Stimulated activated CD4-positive, alpha-beta T cell treated with anti-CD3 and anti-CD28 coated beads, Interleukin-4, amount 100 ng/mL, for 48 hours (primary cell): ENCODE measurements at regions not wholly inside any gene's neighbourhood (a gene's known extent, or its start where the extent isn't known, plus 50 kb on each side); places are given as distances from the start of the nearest gene placed in this dataset.
"Not testable (repeated sequence)": the region's sequence is repeated elsewhere in the genome, so short reads cannot be mapped to it uniquely, and the experiment has no call there.

Experiments used
- DNase-seq, 2 donors: peaks; one replicate each; pipeline ENCODE4 v3.0.0-alpha.2; 2020; ENCODE audit warnings: low read depth in 2 of 2

- not testable (repeated sequence) for DNase-seq
These were observed 1146.2 kb upstream of the SEMA6A start for GRCh38 chr5:117720784-117721183.

GRCh38 chr5:117719413-117719812 lies 1144.8 kb upstream of the SEMA6A start:
- no peak for DNase-seq

DNA sequence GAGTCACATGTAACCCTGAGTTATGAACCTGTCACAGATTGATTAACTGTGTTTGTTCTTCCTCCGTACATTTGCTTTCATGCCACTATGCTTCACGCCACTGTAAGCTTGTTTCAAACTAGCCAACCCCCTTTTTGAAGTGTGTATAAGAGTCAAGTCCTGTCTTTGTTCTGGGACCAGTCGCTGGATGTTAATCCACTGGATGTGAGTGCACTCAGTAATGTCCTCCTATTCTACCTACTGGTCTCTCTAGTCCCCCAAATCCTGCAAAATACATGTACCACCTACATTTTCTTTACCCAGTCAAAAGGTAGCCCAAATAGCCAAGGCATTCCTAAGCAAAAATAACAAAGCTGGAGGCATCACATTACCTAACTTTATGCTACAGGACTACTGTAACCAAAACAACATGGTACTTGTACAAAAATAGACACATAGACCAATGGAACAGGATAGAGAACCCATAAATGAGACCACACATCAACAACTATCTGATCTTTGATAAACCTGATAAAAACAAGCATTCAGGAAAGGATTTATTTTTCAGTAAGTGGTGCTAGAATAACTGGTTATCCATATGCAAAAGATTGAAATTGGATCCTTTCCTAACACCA lies 1139.1 kb upstream of the SEMA6A start:
- DNase-seq: no peak

- no peak for DNase-seq
These were observed 1126.4 kb upstream of the SEMA6A start for GRCh38 chr5:117701062-117701461.

GRCh38 chr5:117692606-117693005 lies 1118.0 kb upstream of the SEMA6A start:
- no peak for DNase-seq

DNA sequence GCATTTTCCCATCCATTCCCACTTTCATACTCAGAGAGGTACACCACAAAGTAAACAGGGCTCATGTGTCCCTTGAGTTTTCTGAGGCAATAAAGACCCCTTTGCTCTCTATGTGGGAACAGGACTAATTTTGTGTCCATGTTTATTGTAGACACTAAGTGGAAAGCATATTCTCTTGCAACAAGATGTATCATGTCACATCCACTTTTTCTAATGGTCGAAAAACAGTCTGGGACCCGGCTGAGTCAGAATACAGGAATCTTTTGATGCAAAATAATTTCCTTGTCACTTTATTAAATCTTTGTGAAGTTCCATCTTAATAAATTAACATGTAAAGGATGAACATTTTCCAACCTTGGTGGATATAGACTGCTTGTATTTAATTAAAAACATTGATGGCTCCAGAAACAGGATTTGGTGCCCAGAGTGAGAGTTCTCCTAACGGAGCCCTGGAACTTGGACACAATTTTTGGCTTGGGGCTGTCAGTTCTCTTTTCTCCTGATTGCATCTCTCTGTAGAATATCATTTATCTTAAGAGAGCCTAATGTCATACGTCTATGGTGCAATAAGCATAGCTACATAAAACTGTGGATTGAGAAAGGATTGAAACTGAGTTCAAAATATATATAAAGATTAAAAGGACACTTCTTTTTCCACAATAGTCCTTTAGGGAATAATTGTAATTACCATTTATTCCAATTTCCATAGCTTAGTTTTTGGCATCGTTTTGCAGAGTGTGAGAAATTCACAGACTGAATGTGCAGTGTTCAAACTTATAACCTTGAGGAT lies 1116.7 kb upstream of the SEMA6A start:
- DNase-seq: no peak

- DNase-seq: no peak
These were observed 1116.0 kb upstream of the SEMA6A start for GRCh38 chr5:117690612-117691011.

DNA sequence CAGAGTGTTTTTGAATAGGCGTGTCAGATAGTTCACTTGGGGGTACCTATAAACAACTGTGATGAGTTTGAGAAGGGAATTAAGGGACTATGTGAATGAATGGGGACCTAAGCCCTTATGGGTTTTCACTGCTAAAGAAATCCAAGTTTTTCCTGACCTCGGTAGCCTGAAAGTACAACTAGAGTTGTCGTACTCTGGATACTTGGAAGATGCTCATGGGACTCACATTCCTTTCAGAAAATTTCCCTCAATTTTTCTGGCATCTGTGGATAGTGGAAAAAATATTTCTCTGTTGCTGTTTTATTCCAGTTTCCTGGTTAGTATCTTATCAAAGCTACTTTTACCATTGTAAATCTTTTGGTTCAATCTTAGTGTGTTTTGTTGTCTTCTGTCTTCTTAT lies 1112.3 kb upstream of the SEMA6A start:
- no peak for DNase-seq

GRCh38 chr5:117682416-117682815 lies 1107.8 kb upstream of the SEMA6A start:
- DNase-seq: no peak

GRCh38 chr5:117681431-117682254 lies 1107.0 kb upstream of the SEMA6A start:
- DNase-seq: no peak

DNA sequence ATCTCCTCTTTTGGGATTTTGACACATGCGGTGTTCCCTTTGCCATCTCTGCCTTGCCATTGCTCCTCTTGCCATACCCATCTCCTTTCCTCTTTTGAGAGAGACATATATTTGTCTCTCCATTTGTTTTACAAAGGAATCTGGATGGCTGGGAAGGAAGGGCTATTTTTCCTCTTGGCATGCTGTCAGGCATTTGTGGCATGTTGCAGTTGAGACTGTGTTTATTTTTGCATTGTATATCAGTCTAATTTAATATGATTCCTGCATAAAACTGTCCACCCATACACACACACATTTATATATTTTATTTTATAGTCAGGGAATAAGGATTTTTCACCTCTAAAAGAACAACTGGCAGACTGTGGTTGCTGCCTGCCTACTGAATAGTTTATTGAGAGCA lies 1105.8 kb upstream of the SEMA6A start:
- DNase-seq: no peak

DNA sequence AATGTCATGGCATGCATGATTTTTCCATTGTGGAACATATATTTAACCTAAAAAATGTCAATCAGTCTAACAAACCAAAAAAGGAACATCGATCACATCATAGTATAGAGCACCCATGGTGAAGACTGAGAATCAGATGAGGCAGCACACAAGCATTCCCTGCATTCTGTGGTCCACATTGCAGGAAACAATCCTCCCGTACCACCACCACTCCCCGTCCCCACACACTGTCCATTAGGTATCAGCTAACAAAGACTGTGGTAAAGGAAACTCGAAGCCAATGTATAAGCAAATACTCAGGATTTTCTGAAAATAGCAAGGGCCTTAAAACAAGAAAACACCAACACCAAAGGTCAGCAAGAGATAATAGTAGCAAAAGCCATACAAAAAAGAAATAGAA lies 1104.4 kb upstream of the SEMA6A start:
- no peak for DNase-seq

DNA sequence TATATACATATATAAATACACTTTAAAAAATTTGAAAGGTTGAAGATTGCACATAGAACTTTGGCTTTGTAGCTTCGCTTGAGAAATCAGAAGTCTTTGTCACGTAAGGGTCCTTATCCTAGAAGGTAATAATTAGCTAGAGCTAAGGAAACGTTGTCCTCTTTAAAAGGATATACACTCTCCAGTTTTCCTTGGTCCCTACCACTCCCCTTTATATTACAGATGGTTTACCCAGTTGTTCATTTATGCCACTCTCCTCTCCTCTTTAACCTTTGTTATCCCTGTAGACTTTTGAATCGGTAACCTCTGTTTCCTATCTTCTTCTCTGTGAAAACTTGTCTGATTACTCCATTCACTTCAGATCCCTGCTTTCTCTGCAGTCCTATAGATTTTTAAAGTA lies 1101.0 kb upstream of the SEMA6A start:
- DNase-seq: no peak

DNA sequence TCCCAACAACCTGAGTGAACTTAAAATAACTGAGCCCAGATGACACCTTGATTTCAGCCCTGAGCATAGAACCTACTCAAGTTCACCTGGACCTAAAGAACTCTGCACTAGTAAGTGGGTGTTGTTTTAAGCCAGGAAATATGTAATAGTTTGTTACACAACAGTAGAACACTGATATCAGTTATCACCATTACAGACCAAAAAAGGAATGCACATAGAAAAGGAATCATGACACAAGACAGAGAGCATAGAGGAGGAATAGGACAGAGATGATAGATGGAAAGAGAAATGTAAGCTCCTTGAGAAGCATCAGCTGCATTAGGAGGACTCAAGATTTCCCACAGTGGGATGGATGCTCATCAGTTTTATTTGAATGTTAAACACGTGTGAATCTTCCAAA lies 1096.9 kb upstream of the SEMA6A start:
- no peak for DNase-seq

GRCh38 chr5:117667105-117667504 lies 1092.5 kb upstream of the SEMA6A start:
- DNase-seq: no peak

GRCh38 chr5:117665121-117665520 lies 1090.5 kb upstream of the SEMA6A start:
- DNase-seq: no peak

- DNase-seq: no peak
These were observed 1087.7 kb upstream of the SEMA6A start for GRCh38 chr5:117662361-117662760.

GRCh38 chr5:117657541-117657940 lies 1082.9 kb upstream of the SEMA6A start:
- DNase-seq: no peak

GRCh38 chr5:117652958-117653280 lies 1078.3 kb upstream of the SEMA6A start:
- no peak for DNase-seq

DNA sequence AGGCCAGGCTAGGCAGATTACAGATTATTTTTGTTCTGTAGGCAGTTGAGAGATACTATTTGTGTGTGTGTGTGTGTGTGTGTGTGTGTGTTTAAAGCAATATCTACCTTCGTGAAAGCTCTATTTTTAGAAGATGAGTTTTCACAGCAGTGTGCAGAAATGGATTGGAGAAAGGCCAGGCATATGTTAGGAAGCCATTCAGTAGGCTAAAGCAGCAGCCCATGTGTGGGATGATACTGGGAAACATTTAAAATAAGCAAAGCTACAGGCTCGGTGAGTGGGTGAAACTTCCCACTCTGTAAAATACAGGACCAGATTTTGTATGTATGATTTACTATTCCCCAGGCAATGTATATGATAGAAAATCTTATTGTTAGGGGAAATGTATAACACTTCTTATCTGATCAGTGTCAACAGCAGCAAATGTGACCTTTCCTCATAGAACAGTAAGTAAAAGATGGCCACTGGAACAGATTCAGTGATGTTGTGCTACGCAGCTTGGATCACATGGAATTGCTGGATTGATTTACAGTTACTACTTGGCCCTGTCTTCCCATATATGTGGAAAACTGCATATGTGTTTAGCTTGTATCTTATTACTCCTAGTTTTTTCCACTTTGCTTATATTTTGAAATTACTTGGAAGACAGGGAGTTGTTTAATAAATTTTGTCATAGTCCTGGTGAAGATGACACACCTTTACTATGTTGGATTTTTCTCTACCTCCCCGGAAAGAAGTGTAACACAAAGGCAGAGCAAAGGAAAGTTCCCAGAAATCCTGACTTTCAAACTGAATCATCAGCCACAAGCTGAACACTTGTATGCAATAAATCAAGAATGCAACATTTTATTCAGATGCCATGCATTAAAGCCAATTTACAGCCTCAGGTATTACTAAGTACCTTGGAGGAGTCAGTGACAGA lies 1077.7 kb upstream of the SEMA6A start:
- no peak for DNase-seq

- no peak for DNase-seq
These were observed 1075.2 kb upstream of the SEMA6A start for GRCh38 chr5:117649821-117650220.

GRCh38 chr5:117645400-117645799 lies 1070.8 kb upstream of the SEMA6A start:
- DNase-seq: no peak
